ENCODE measurements at regions not wholly inside any gene's neighbourhood (a gene's known extent, or its start where the extent isn't known, plus 50 kb on each side); places are given as distances from the start of the nearest gene placed in this dataset.
A peak's percentile ranks its signal among the peaks of the same experiment; 100 is the strongest.
"Not testable (repeated sequence)": the region's sequence is repeated elsewhere in the genome, so short reads cannot be mapped to it uniquely, and the experiment has no call there.

- peak; percentile 92 for DNase-seq (ENCODE audit: low read depth, low spot score)
- POLR2A ChIA-PET = interaction anchor here (0.9 to 3.2 kb wide), 4 partner anchors 68 to 226 kb away, joined by 4 to 32 read pairs (median 10); no protein-coding TSS in a partner anchor
- CTCF ChIA-PET = interaction anchor here (0.5 to 3.2 kb wide), 43 partner anchors 8 to 906 kb away, joined by 3 to 21 read pairs (median 4); no protein-coding TSS in a partner anchor
- no peaks in the 10 kb centered on the region for H3K27me3 ChIP-seq (ENCODE audit: control insufficient read depth, insufficient read depth, low read length)
- no peaks in the 10 kb centered on the region for H3K9me3 ChIP-seq (ENCODE audit: control insufficient read depth, insufficient read depth, low read length)
- TF ChIP-seq, protein P1, sequence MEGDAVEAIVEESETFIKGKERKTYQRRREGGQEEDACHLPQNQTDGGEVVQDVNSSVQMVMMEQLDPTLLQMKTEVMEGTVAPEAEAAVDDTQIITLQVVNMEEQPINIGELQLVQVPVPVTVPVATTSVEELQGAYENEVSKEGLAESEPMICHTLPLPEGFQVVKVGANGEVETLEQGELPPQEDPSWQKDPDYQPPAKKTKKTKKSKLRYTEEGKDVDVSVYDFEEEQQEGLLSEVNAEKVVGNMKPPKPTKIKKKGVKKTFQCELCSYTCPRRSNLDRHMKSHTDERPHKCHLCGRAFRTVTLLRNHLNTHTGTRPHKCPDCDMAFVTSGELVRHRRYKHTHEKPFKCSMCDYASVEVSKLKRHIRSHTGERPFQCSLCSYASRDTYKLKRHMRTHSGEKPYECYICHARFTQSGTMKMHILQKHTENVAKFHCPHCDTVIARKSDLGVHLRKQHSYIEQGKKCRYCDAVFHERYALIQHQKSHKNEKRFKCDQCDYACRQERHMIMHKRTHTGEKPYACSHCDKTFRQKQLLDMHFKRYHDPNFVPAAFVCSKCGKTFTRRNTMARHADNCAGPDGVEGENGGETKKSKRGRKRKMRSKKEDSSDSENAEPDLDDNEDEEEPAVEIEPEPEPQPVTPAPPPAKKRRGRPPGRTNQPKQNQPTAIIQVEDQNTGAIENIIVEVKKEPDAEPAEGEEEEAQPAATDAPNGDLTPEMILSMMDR (IDR thresholded peaks at IDR 0.05; ENCODE audit: low read depth, low read length) = peak; percentile 89
- H3K4me3 ChIP-seq (ENCODE audit: low read depth, low read length) = peak overlapping the region; percentile 29
- H3K27ac ChIP-seq (ENCODE audit: low read depth, low read length) = peak overlapping the region; percentile 40
These were observed 70.2 kb upstream of the SH3BP4 start for GRCh38 chr2:234881413-234882241.

GRCh38 chr2:234880551-234881211 is 71.1 kb upstream of the SH3BP4 start:
- peak; percentile 97 for DNase-seq (ENCODE audit: low read depth, low spot score)
- Histone ChIP-seq H3K27me3 (ENCODE audit: control insufficient read depth, insufficient read depth, low read length) (no peaks in the 10 kb centered on the region), H3K27ac (ENCODE audit: low read depth, low read length) (peak overlapping the region; percentile 92), H3K9me3 (ENCODE audit: control insufficient read depth, insufficient read depth, low read length) (no peaks in the 10 kb centered on the region), H3K4me3 (ENCODE audit: low read depth, low read length) (peak overlapping the region; percentile 34)
- TF ChIP-seq, protein P1 (IDR thresholded peaks at IDR 0.05; ENCODE audit: low read depth, low read length) = no peak
- POLR2A ChIA-PET = interaction anchor here (0.5 to 3.2 kb wide), 12 partner anchors 40 to 248 kb away, joined by 3 to 32 read pairs (median 6); no protein-coding TSS in a partner anchor
- CTCF ChIA-PET = interaction anchor here (0.5 to 3.2 kb wide), 31 partner anchors 8 to 335 kb away, joined by 3 to 21 read pairs (median 4); no protein-coding TSS in a partner anchor

DNA sequence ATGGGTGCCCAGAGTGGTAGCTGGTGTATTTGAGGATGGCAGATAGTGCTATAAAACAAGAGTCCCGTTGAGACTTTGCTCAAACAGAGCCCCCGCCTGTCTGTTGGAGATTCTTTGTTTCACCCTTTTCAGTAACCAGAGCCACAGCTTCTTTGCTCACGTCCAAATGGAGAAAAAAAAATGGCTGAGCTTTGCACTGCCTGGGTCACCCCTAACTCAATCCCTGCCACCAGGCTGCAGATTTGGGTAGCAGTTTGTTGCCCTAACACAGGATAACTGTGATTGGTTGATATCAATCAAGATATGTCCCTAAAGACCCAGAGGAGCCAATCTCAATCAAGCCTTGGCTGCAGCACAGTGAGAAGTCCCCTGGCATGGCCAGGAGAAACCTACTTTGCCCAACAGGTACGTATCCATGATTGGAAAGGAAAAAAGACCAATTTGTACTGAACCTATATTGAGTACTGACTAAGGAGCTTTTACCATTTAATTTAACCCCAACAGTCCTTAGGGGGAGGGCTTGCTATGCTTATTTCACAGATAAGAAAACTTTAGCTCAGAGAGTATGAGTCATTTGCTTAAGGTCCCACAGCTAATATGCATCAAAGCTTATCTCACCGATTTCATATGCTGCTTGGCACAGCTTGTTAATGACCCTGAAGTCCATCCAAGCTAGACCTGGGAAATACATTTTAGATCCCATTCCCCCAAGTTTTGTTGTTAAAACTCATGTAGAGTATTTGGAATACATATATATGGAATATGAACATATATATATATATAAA is 72.0 kb upstream of the SH3BP4 start:
- ChIA-PET CTCF (interaction anchor here (0.5 to 3.2 kb wide), 14 partner anchors 12 to 335 kb away, joined by 3 to 21 read pairs (median 4); no protein-coding TSS in a partner anchor), POLR2A (interaction anchor here (0.5 to 3.2 kb wide), 13 partner anchors 39 to 247 kb away, joined by 3 to 32 read pairs (median 3); no protein-coding TSS in a partner anchor)
- peak; percentile 80 for DNase-seq (ENCODE audit: low read depth, low spot score)
- no peak overlapping the region for H3K4me3 ChIP-seq (ENCODE audit: low read depth, low read length)
- TF ChIP-seq, protein P1 (IDR thresholded peaks at IDR 0.05; ENCODE audit: low read depth, low read length) = no peak
- no peaks in the 10 kb centered on the region for H3K9me3 ChIP-seq (ENCODE audit: control insufficient read depth, insufficient read depth, low read length)
- no peaks in the 10 kb centered on the region for H3K27me3 ChIP-seq (ENCODE audit: control insufficient read depth, insufficient read depth, low read length)
- H3K27ac ChIP-seq (ENCODE audit: low read depth, low read length) = peak overlapping the region; percentile 87

DNA sequence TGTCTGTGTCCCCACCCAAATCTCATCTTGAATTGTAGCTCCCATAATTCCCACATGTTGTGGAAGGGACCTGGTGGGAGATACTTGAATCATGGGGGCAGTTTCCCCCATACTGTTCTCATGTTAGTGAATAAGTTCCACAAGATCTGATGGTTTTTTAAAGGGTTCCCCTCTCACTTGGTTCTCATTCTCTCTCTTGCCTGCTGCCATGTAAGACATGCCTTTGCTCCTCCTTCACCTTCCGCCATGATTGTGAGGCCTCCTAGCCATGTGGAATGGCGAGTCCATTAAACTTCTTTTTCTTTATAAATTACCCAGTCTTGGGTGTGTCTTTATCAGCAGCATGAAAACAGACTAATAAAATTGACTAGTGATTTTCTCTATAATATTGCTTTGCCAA is 75.2 kb upstream of the SH3BP4 start:
- POLR2A ChIA-PET = not testable (repeated sequence)

More for the DNA sequence above, 75.2 kb upstream of the SH3BP4 start:
- CTCF ChIA-PET; H3K27me3 ChIP-seq (ENCODE audit: control insufficient read depth, insufficient read depth, low read length); H3K4me3 ChIP-seq (ENCODE audit: low read depth, low read length); H3K9me3 ChIP-seq (ENCODE audit: control insufficient read depth, insufficient read depth, low read length); H3K27ac ChIP-seq (ENCODE audit: low read depth, low read length); DNase-seq (ENCODE audit: low read depth, low spot score): not testable (repeated sequence)

Measured in AG04450 (cell line).